GM20000 (cell line): ENCODE measurements at regions not wholly inside any gene's neighbourhood (a gene's known extent, or its start where the extent isn't known, plus 50 kb on each side); places are given as distances from the start of the nearest gene placed in this dataset.

ENCODE experiments used
- DNase-seq: peaks from one replicate; pipeline ENCODE4 v3.0.0; 2012; ENCODE audit warnings: low spot score
- TF ChIP-seq, protein P1 (sequence below): IDR thresholded peaks from 2 replicates; pipeline ENCODE4 v1.5.1; 2012; ENCODE audit warnings: mild to moderate bottlenecking, control low read depth; ENCODE audit errors: extremely low read depth, missing control alignments

- TF ChIP-seq, protein P1, sequence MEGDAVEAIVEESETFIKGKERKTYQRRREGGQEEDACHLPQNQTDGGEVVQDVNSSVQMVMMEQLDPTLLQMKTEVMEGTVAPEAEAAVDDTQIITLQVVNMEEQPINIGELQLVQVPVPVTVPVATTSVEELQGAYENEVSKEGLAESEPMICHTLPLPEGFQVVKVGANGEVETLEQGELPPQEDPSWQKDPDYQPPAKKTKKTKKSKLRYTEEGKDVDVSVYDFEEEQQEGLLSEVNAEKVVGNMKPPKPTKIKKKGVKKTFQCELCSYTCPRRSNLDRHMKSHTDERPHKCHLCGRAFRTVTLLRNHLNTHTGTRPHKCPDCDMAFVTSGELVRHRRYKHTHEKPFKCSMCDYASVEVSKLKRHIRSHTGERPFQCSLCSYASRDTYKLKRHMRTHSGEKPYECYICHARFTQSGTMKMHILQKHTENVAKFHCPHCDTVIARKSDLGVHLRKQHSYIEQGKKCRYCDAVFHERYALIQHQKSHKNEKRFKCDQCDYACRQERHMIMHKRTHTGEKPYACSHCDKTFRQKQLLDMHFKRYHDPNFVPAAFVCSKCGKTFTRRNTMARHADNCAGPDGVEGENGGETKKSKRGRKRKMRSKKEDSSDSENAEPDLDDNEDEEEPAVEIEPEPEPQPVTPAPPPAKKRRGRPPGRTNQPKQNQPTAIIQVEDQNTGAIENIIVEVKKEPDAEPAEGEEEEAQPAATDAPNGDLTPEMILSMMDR, result no peak
- peak; percentile 22 for DNase-seq
These were observed 52.5 kb upstream of the ATP2C1 start for GRCh38 chr3:130841357-130841756.

DNA sequence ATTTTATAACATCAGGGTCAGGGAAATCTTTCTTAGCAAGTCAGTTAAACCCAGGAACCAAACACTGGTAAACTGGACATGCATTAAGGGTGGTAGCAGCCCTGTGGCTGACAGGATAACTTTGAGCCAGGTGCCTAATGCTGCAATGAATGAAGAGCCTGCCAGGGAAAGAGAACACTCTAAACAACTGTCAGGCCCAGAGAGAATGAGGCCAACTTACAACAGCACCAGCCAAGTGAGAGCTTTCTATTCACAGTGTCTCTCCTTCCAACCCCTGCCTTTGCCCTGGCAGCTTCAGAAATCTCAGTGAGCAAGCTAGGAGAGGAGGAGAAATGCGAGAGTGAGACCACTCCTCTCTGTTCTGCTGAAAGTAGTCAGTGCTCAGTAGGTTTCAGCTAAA lies 50.4 kb upstream of the ATP2C1 start:
- TF ChIP-seq, protein P1, result no peak
- DNase-seq, result no peak
